ENCODE measurements at regions not wholly inside any gene's neighbourhood (a gene's known extent, or its start where the extent isn't known, plus 50 kb on each side); places are given as distances from the start of the nearest gene placed in this dataset.

- no peak for DNase-seq (ENCODE audit: low read depth in 2 of 3, low spot score in 1 of 3)
These were observed 347.7 kb upstream of the ATP11B start for GRCh38 chr3:182445576-182445975.

GRCh38 chr3:182450942-182451787 lies 342.1 kb upstream of the ATP11B start:
- DNase-seq (ENCODE audit: low read depth in 2 of 3, low spot score in 1 of 3): no peak

- no peak for DNase-seq (ENCODE audit: low read depth in 2 of 3, low spot score in 1 of 3)
These were observed 341.4 kb upstream of the ATP11B start for GRCh38 chr3:182451871-182452270.

GRCh38 chr3:182455011-182455410 lies 338.3 kb upstream of the ATP11B start:
- DNase-seq (ENCODE audit: low read depth in 2 of 3, low spot score in 1 of 3): no peak

GRCh38 chr3:182460303-182460702 lies 333.0 kb upstream of the ATP11B start:
- no peak for DNase-seq (ENCODE audit: low read depth in 2 of 3, low spot score in 1 of 3)

- no peak for DNase-seq (ENCODE audit: low read depth in 2 of 3, low spot score in 1 of 3)
These were observed 331.2 kb upstream of the ATP11B start for GRCh38 chr3:182462152-182462551.

GRCh38 chr3:182464513-182465145 lies 328.7 kb upstream of the ATP11B start:
- DNase-seq (ENCODE audit: low read depth in 2 of 3, low spot score in 1 of 3): no peak

GRCh38 chr3:182465301-182466185 lies 327.8 kb upstream of the ATP11B start:
- DNase-seq (ENCODE audit: low read depth in 2 of 3, low spot score in 1 of 3): no peak

GRCh38 chr3:182469086-182469485 lies 324.2 kb upstream of the ATP11B start:
- no peak for DNase-seq (ENCODE audit: low read depth in 2 of 3, low spot score in 1 of 3)

- no peak for DNase-seq (ENCODE audit: low read depth in 2 of 3, low spot score in 1 of 3)
These were observed 323.1 kb upstream of the ATP11B start for GRCh38 chr3:182470187-182470586.

- DNase-seq (ENCODE audit: low read depth in 2 of 3, low spot score in 1 of 3): no peak
These were observed 320.1 kb upstream of the ATP11B start for GRCh38 chr3:182473191-182473710.

GRCh38 chr3:182478369-182478768 lies 314.9 kb upstream of the ATP11B start:
- DNase-seq (ENCODE audit: low read depth in 2 of 3, low spot score in 1 of 3): no peak

- no peak for DNase-seq (ENCODE audit: low read depth in 2 of 3, low spot score in 1 of 3)
These were observed 313.6 kb upstream of the ATP11B start for GRCh38 chr3:182479419-182480336.

GRCh38 chr3:182482705-182483104 lies 310.6 kb upstream of the ATP11B start:
- no peak for DNase-seq (ENCODE audit: low read depth in 2 of 3, low spot score in 1 of 3)

- DNase-seq (ENCODE audit: low read depth in 2 of 3, low spot score in 1 of 3): no peak
These were observed 308.6 kb upstream of the ATP11B start for GRCh38 chr3:182484682-182485081.

- no peak for DNase-seq (ENCODE audit: low read depth in 2 of 3, low spot score in 1 of 3)
These were observed 308.0 kb upstream of the ATP11B start for GRCh38 chr3:182485301-182485700.

GRCh38 chr3:182486463-182486862 lies 306.8 kb upstream of the ATP11B start:
- no peak for DNase-seq (ENCODE audit: low read depth in 2 of 3, low spot score in 1 of 3)

GRCh38 chr3:182487143-182487542 lies 306.2 kb upstream of the ATP11B start:
- no peak for DNase-seq (ENCODE audit: low read depth in 2 of 3, low spot score in 1 of 3)

GRCh38 chr3:182487611-182488010 lies 305.7 kb upstream of the ATP11B start:
- DNase-seq (ENCODE audit: low read depth in 2 of 3, low spot score in 1 of 3): no peak

All from stimulated activated CD4-positive, alpha-beta T cell treated with anti-CD3 and anti-CD28 coated beads, Interleukin-12 subunit alpha, Interleukin-12 subunit beta, amount 100 ng/mL, for 48 hours (primary cell).